SW 1271 (cell line): ENCODE measurements at regions not wholly inside any gene's neighbourhood (a gene's known extent, or its start where the extent isn't known, plus 50 kb on each side); places are given as distances from the start of the nearest gene placed in this dataset.

Source experiments
- DNase-seq, 2 experiments: peaks; one replicate each; lab custom pipeline; 2025; lab: John Stamatoyannopoulos, UW

DNA sequence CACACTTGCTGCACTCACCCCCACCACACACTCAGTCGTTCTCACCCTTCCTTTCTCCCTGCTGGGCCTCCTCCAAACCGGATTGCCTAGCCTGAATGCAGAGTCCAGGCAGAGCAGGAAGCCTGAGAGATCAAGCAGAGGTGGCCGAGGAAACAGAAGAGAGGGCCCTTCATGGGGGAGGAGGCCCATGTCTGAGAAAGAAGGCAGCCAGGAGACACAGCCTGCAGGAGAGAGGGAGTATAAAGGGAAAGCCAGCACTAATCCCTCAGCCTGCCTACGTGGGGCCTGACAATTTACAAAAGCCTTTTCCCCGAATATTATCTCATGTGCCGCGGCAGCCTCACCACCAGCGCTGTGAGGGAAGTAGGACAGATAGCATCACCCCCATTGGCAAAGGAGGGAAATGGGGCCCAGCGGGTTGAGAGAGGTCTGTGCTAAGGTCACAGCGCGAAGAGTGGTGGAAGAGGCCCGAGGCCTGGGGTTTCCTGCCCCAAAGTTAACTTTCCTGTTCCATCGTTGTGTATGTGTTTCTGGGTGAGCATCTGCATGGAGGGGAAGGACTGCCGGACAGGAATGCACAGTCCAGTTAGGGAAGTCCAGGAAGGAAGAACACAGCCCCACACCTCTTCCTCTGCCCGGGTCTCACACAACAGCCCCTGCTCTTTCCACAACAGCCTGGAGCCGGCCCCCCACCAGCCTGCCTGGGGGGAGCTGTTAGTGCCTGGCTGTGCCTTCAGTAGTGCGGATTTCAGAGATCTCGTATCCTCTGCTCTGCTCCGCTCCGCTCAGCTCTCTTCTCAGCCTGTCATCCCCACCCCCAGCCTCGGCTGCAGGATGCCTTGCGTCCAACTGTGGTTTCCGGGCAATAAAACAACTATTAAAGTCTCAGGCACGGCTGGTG lies 50.9 kb upstream of the BCOR start:
- no peak for DNase-seq

DNA sequence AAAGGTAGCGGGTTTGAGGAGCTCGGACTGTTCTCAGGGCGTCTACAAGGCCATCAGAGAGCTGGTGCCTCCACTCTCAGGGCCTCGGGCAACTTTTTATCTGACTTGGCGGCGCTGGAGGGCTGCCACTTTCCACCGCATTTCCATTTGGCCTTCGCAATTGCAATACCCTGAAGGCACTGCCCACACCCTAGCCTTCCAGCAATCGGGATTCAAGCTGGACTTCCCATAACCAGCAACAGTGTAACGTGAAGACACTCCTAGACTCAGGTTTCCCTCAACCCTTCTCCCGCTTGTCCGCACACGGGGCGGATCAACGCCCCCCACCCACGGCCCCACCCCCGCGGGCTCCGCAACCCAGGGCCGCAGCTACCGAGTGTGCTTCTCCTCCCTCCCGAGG lies 50.2 kb upstream of the BCOR start:
- no peak for DNase-seq
